C4-2B (cell line): ENCODE measurements at regions not wholly inside any gene's neighbourhood (a gene's known extent, or its start where the extent isn't known, plus 50 kb on each side); places are given as distances from the start of the nearest gene placed in this dataset.
A peak's percentile ranks its signal among the peaks of the same experiment; 100 is the strongest.

Experiments
- H3K27ac ChIP-seq: fragments of 450-650 bp; 2 replicates; pipeline ENCODE4 v1.5.1; 2017
- CTCF ChIP-seq: fragments of 450-650 bp; conservative IDR thresholded peaks from 2 replicates; pipeline ENCODE4 v1.5.1; 2017; ENCODE audit warnings: mild to moderate bottlenecking
- ZFX ChIP-seq: fragments of 450-650 bp; IDR thresholded peaks from 2 replicates; pipeline ENCODE4 v1.6.1; 2017

GRCh38 chr2:174688079-174688478, 76.2 kb downstream of the CHRNA1 start:
- H3K27ac ChIP-seq = no peak overlapping the region
- TF ChIP-seq ZFX (no peak), CTCF (peak; percentile 54)

DNA sequence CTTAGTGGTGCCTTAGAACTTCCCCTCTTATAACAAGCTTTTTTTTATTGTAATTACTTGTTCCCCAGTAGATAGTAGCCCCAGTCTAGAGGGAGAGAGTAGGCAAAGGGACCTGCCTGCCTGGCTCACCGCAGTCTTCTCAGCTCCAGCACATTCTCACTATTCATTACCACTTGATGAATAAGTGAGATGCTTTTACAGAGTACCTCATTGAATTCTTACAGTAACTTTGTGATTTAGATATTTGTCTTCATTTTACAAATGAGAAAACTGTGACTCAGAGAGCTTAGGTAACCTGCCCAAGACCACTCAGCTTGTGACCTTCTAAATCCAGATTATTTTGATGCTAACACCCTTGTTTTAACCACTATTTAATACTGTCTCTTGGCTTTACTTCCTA, 77.8 kb downstream of the CHRNA1 start:
- no peak overlapping the region for H3K27ac ChIP-seq
- TF ChIP-seq CTCF (no peak), ZFX (no peak)

- H3K27ac ChIP-seq = no peak overlapping the region
Observed at GRCh38 chr2:174683392-174683759, 80.9 kb downstream of the CHRNA1 start.

DNA sequence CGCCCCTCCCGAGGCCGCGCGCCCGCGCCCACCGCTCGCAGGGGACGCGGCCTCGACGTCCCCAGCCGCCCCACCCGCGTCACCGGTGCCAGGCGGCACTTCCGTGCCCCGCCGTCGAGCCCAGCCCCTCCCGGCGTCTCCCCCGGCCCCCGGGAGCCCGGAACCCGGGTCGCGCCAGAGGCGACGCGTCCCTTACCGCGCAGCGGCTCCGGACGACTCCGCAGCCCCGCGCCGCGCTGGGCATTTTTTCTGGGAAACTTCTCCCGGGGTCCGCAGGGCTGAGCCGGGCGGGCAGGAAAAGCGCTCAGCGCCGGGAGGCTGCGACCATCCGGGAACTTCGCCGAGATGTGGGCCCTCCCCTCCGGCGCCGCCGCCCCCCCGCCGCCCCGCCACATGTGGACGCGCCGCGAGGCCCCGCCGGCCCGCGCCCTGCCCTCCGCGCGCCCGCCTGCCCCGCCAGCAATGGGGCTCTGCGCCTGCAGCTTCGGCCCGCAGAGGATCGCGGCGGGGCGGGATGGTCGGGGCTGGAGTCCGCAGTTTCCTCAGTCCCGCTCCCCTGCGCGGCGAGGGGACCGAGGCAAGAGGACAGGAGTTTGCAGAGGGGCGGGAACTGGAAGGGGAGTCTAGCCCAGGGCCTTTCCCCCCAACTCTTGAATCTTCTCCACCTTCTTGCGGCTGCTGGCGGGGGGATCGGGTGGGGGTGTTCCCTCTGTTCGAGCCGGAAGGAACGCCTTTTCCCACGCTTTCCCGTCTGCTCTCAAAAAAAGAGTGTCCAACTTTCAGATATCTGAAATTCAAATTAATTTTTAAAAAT, 81.5 kb downstream of the CHRNA1 start:
- TF ChIP-seq CTCF = no peak
- no peak for TF ChIP-seq ZFX
- H3K27ac ChIP-seq = no peak overlapping the region

More at GRCh38 chr2:174683392-174683759, 80.9 kb downstream of the CHRNA1 start:
- TF ChIP-seq CTCF (no peak), ZFX (no peak)

DNA sequence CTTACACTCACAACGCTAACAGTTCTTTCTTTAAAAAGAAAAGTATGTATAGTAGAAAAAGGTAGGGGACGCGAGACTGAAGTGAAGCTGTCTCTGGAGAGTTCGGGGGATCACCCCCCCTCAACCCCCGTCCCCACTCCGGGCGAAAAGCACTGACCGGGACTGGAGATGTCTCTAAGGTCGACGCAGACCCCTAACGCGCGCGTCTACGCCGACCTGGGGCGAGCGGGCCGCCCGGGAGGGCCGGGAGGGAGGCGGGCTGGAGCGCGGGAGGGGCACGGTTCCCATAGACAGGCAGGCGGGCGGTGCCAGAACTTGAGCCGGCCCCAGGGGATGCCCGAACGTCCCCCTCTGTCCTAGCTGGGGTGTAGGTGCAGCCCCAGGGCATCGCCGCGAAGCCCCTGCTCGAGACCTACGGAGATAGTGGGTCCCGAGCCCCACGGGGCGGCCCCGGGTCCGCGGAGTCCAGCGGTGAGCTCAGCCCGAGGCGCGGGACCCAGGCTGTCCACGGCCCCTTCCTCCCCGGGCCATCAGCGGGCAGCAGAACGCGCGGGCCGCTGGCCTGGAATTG, 82.2 kb downstream of the CHRNA1 start:
- H3K27ac ChIP-seq = no peak overlapping the region
- TF ChIP-seq CTCF (no peak), ZFX (no peak)

- H3K27ac ChIP-seq = no peak overlapping the region
- TF ChIP-seq CTCF (no peak), ZFX (no peak)
Observed at GRCh38 chr2:174681099-174682006, 82.9 kb downstream of the CHRNA1 start.

GRCh38 chr2:174680221-174680620, 82.6 kb upstream of the WIPF1 start:
- TF ChIP-seq ZFX (no peak), CTCF (no peak)
- no peak overlapping the region for H3K27ac ChIP-seq
